Breast epithelium (tissue), 4 donors: ENCODE measurements at regions not wholly inside any gene's neighbourhood (a gene's known extent, or its start where the extent isn't known, plus 50 kb on each side); places are given as distances from the start of the nearest gene placed in this dataset.

Experiments used
- DNase-seq, 2 donors: peaks; one replicate each; pipeline ENCODE4 v3.0.0-alpha.2; 2019; ENCODE audit warnings: low spot score in 2 of 2
- H3K27ac ChIP-seq, 2 donors: fragments of 200-600 bp; sonication (generic) in 1 of 2; one replicate each; pipeline ENCODE4 v1.5.1; 2016 to 2019; ENCODE audit warnings: mild to moderate bottlenecking in 1 of 2
- H3K27me3 ChIP-seq, 2 donors: fragments of 200-600 bp; sonication (generic) in 1 of 2; one replicate each; pipeline versions ENCODE4 v1.5.1 to v1.6.0; 2017 to 2019; ENCODE audit warnings: control low read depth in 1 of 2, mild to moderate bottlenecking in 1 of 2
- H3K36me3 ChIP-seq: fragments of 200-600 bp; one replicate; pipeline ENCODE4 v1.5.1; 2019
- H3K4me1 ChIP-seq, 2 donors: fragments of 200-600 bp; sonication (generic); one replicate each; pipeline ENCODE4 v1.5.1; 2016 to 2019; ENCODE audit warnings: control low read depth in 1 of 2
- H3K4me3 ChIP-seq, 3 donors: fragments of 200-600 bp; sonication (generic); 1 replicate in 2 of 3; 2 replicates in 1 of 3; pipeline ENCODE4 v1.5.1; 2016 to 2019; ENCODE audit warnings: mild to moderate bottlenecking in 3 of 3, moderate library complexity in 2 of 3
- H3K9me3 ChIP-seq, 2 donors: fragments of 200-600 bp; sonication (generic) in 1 of 2; one replicate each; pipeline ENCODE4 v1.5.1; 2016 to 2019; ENCODE audit warnings: control low read depth in 1 of 2
- CTCF ChIP-seq, 3 donors: fragments of 450-650 bp; IDR thresholded peaks; one replicate each; pipeline ENCODE4 v1.5.1; 2016 to 2017; ENCODE audit warnings: antibody characterized with exemption in 3 of 3, mild to moderate bottlenecking in 3 of 3, moderate library complexity in 3 of 3
- POLR2A ChIP-seq: fragments of 450-650 bp; IDR thresholded peaks from one replicate; pipeline ENCODE4 v1.6.1; 2016; ENCODE audit warnings: antibody characterized with exemption, mild to moderate bottlenecking, moderate library complexity
- POLR2AphosphoS5 ChIP-seq, 3 donors: sonication (generic); formaldehyde crosslinking; IDR thresholded peaks; one replicate each; pipeline ENCODE4 v1.6.1; 2017; ENCODE audit warnings: antibody characterized with exemption in 3 of 3
- intact Hi-C: fragments of 100-400 bp; cut with DNase I; formaldehyde crosslinking; loops from one replicate; pipeline ENCODE4 v1.15.1; 2023; ENCODE audit warnings: low total_unique reads

GRCh38 chr6:11349880-11350279 is 117.4 kb upstream of the NEDD9 start:
- intact Hi-C loops, result no loop called here
- H3K4me1 ChIP-seq, result peaks cover 0 to 2% of the 10 kb centered on the region in 2 donors
- no peak for DNase-seq
- no peak overlapping the region for H3K27ac ChIP-seq
- no peak overlapping the region for H3K4me3 ChIP-seq
- H3K36me3 ChIP-seq, result no peaks in the 10 kb centered on the region
- no peak for TF ChIP-seq CTCF (IDR thresholded peaks at IDR 0.05)
- TF ChIP-seq POLR2A, result no peak
- TF ChIP-seq POLR2AphosphoS5 (IDR thresholded peaks at IDR 0.05), result no peak
- no peaks in the 10 kb centered on the region for H3K27me3 ChIP-seq
- no peaks in the 10 kb centered on the region for H3K9me3 ChIP-seq

- Histone ChIP-seq H3K4me3 (no peak overlapping the region), H3K4me1 (no peaks in the 10 kb centered on the region), H3K9me3 (no peaks in the 10 kb centered on the region), H3K27ac (no peak overlapping the region), H3K27me3 (no peaks in the 10 kb centered on the region), H3K36me3 (no peaks in the 10 kb centered on the region)
- DNase-seq, result no peak
- intact Hi-C loops, result no loop called here
- TF ChIP-seq POLR2AphosphoS5 (IDR thresholded peaks at IDR 0.05) (no peak), POLR2A (no peak), CTCF (IDR thresholded peaks at IDR 0.05) (no peak)
Observed at GRCh38 chr6:11346516-11346915, 114.0 kb upstream of the NEDD9 start.

DNA sequence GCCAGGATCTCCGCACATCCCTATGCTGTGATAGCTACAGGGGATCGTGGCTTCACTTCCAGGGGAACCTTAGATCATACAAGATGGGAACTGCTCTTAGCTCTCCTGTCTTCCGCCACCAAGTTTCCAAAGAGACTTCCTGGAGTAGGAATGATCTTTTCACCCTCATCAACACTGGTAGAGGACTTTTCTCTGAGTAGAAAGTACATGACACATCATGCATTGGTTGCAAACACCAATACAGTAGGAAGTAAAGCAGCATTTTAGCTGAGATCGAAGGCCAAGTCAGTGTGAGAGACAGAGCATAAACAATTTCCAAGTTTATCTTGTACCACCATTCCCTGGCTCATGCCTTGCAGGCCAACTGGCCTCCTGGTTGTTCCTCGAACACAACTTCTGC is 113.1 kb upstream of the NEDD9 start:
- no peak overlapping the region for H3K4me3 ChIP-seq
- no peak for TF ChIP-seq CTCF (IDR thresholded peaks at IDR 0.05)
- TF ChIP-seq POLR2AphosphoS5 (IDR thresholded peaks at IDR 0.05), result no peak
- TF ChIP-seq POLR2A, result no peak
- intact Hi-C loops, result no loop called here
- no peaks in the 10 kb centered on the region for H3K4me1 ChIP-seq
- H3K27ac ChIP-seq, result no peak overlapping the region
- no peaks in the 10 kb centered on the region for H3K9me3 ChIP-seq
- DNase-seq, result no peak
- H3K36me3 ChIP-seq, result no peaks in the 10 kb centered on the region
- no peaks in the 10 kb centered on the region for H3K27me3 ChIP-seq

GRCh38 chr6:11343963-11344723 is 111.7 kb upstream of the NEDD9 start:
- no peaks in the 10 kb centered on the region for H3K36me3 ChIP-seq
- no peak overlapping the region for H3K4me3 ChIP-seq
- intact Hi-C loops, result no loop called here
- no peaks in the 10 kb centered on the region for H3K27me3 ChIP-seq
- no peak for TF ChIP-seq CTCF (IDR thresholded peaks at IDR 0.05)
- TF ChIP-seq POLR2A, result no peak
- no peak for TF ChIP-seq POLR2AphosphoS5 (IDR thresholded peaks at IDR 0.05)
- no peak for DNase-seq
- no peak overlapping the region for H3K27ac ChIP-seq
- H3K4me1 ChIP-seq, result no peaks in the 10 kb centered on the region
- H3K9me3 ChIP-seq, result no peaks in the 10 kb centered on the region

GRCh38 chr6:11341867-11342266 is 109.4 kb upstream of the NEDD9 start:
- H3K27ac ChIP-seq, result no peak overlapping the region
- no peaks in the 10 kb centered on the region for H3K9me3 ChIP-seq
- intact Hi-C loops, result no loop called here
- H3K4me3 ChIP-seq, result no peak overlapping the region
- H3K36me3 ChIP-seq, result no peaks in the 10 kb centered on the region
- H3K4me1 ChIP-seq, result no peaks in the 10 kb centered on the region
- H3K27me3 ChIP-seq, result no peaks in the 10 kb centered on the region
- TF ChIP-seq POLR2A (no peak), CTCF (IDR thresholded peaks at IDR 0.05) (no peak), POLR2AphosphoS5 (IDR thresholded peaks at IDR 0.05) (no peak)
- DNase-seq, result no peak
